A549 (cell line): ENCODE measurements at regions not wholly inside any gene's neighbourhood (a gene's known extent, or its start where the extent isn't known, plus 50 kb on each side); places are given as distances from the start of the nearest gene placed in this dataset.

Source experiments
- BHLHE40 ChIP-seq: IDR thresholded peaks from 2 replicates; pipeline ENCODE4 v1.6.1; 2012; ENCODE audit warnings: low read depth, low read length, inconsistent platforms
- CEBPB ChIP-seq, 2 experiments: fragments of >200 bp in 1 of 2; sonication (Bioruptor Twin) in 1 of 2; formaldehyde crosslinking in 1 of 2; IDR thresholded peaks; 2 replicates each; pipeline ENCODE4 v1.6.1; 2012 to 2016
- EP300 ChIP-seq, 2 experiments: fragments of >200 bp; sonication (Bioruptor Twin); formaldehyde crosslinking; IDR thresholded peaks; 2 replicates in 1 of 2; 3 replicates in 1 of 2; pipeline ENCODE4 v1.6.1; 2016 to 2017
- JUN ChIP-seq, 2 experiments: fragments of >200 bp; sonication (Bioruptor Twin); formaldehyde crosslinking; IDR thresholded peaks; 2 replicates in 1 of 2; 3 replicates in 1 of 2; pipeline ENCODE4 v1.6.1; 2016 to 2017
- MAFK ChIP-seq: fragments of 450-650 bp; IDR thresholded peaks from 2 replicates; pipeline ENCODE4 v1.6.1; 2014; ENCODE audit not compliant: partially characterized antibody
- NFE2L2 ChIP-seq: fragments of 150-350 bp; conservative IDR thresholded peaks from 2 replicates; pipeline ENCODE4 v1.6.1; 2014; ENCODE audit warnings: low read length
- NR3C1 ChIP-seq: fragments of >200 bp; sonication (Bioruptor Twin); formaldehyde crosslinking; IDR thresholded peaks from 3 replicates; pipeline ENCODE4 v1.6.1; 2017
- POLR2A ChIP-seq: IDR thresholded peaks from 2 replicates; pipeline ENCODE4 v1.6.1; 2012; ENCODE audit warnings: mild to moderate bottlenecking, low read length
- TF ChIP-seq, protein P1 (sequence below): fragments of >200 bp; sonication (Bioruptor Twin); formaldehyde crosslinking; IDR thresholded peaks from 3 replicates; pipeline ENCODE4 v1.5.1; 2016
- TF ChIP-seq, protein P2 (sequence below): IDR thresholded peaks from 2 replicates; pipeline ENCODE4 v1.6.1; 2012
- TF ChIP-seq, protein P3 (sequence below): fragments of 200-600 bp; sonication (generic); IDR thresholded peaks from 2 replicates; pipeline ENCODE4 v1.6.1; 2016; ENCODE audit warnings: antibody characterized with exemption, mild to moderate bottlenecking, moderate library complexity
- TF ChIP-seq, protein P4 (sequence below): IDR thresholded peaks from 2 replicates; pipeline ENCODE4 v1.6.1; 2012

DNA sequence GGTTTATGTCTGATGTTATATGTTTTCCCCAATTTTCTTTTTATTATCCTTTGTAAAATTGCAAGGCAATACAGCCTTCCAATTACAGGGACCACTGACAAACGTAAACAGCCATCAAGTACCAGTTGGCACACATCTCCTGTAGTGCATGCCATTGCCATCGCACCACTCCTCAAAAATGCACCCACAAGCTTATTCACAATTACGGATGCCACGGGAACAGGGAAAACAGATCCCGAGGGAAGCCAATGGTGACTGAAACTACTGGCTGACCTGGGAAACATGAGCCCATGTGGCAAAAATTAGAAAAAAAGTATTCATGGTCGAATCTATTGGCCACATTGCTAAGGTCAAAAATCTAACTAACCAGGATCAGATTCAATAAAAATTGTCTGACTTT is 395.2 kb downstream of the PAX1 start:
- TF ChIP-seq BHLHE40 (no peak), JUN (IDR thresholded peaks at IDR 0.05) (no peak), MAFK (no peak), NR3C1 (no peak), POLR2A (no peak), CEBPB (IDR thresholded peaks at IDR 0.05) (no peak), EP300 (IDR thresholded peaks at IDR 0.05) (no peak), NFE2L2 (no peak)
- TF ChIP-seq, protein P1, sequence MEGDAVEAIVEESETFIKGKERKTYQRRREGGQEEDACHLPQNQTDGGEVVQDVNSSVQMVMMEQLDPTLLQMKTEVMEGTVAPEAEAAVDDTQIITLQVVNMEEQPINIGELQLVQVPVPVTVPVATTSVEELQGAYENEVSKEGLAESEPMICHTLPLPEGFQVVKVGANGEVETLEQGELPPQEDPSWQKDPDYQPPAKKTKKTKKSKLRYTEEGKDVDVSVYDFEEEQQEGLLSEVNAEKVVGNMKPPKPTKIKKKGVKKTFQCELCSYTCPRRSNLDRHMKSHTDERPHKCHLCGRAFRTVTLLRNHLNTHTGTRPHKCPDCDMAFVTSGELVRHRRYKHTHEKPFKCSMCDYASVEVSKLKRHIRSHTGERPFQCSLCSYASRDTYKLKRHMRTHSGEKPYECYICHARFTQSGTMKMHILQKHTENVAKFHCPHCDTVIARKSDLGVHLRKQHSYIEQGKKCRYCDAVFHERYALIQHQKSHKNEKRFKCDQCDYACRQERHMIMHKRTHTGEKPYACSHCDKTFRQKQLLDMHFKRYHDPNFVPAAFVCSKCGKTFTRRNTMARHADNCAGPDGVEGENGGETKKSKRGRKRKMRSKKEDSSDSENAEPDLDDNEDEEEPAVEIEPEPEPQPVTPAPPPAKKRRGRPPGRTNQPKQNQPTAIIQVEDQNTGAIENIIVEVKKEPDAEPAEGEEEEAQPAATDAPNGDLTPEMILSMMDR = no peak
- TF ChIP-seq, protein P2, sequence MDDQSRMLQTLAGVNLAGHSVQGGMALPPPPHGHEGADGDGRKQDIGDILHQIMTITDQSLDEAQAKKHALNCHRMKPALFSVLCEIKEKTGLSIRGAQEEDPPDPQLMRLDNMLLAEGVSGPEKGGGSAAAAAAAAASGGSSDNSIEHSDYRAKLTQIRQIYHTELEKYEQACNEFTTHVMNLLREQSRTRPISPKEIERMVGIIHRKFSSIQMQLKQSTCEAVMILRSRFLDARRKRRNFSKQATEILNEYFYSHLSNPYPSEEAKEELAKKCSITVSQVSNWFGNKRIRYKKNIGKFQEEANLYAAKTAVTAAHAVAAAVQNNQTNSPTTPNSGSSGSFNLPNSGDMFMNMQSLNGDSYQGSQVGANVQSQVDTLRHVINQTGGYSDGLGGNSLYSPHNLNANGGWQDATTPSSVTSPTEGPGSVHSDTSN = no peak
- TF ChIP-seq, protein P3, sequence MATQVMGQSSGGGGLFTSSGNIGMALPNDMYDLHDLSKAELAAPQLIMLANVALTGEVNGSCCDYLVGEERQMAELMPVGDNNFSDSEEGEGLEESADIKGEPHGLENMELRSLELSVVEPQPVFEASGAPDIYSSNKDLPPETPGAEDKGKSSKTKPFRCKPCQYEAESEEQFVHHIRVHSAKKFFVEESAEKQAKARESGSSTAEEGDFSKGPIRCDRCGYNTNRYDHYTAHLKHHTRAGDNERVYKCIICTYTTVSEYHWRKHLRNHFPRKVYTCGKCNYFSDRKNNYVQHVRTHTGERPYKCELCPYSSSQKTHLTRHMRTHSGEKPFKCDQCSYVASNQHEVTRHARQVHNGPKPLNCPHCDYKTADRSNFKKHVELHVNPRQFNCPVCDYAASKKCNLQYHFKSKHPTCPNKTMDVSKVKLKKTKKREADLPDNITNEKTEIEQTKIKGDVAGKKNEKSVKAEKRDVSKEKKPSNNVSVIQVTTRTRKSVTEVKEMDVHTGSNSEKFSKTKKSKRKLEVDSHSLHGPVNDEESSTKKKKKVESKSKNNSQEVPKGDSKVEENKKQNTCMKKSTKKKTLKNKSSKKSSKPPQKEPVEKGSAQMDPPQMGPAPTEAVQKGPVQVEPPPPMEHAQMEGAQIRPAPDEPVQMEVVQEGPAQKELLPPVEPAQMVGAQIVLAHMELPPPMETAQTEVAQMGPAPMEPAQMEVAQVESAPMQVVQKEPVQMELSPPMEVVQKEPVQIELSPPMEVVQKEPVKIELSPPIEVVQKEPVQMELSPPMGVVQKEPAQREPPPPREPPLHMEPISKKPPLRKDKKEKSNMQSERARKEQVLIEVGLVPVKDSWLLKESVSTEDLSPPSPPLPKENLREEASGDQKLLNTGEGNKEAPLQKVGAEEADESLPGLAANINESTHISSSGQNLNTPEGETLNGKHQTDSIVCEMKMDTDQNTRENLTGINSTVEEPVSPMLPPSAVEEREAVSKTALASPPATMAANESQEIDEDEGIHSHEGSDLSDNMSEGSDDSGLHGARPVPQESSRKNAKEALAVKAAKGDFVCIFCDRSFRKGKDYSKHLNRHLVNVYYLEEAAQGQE = no peak
- TF ChIP-seq, protein P4, sequence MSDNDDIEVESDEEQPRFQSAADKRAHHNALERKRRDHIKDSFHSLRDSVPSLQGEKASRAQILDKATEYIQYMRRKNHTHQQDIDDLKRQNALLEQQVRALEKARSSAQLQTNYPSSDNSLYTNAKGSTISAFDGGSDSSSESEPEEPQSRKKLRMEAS = no peak
